WERI-Rb-1 (cell line): ENCODE measurements at regions not wholly inside any gene's neighbourhood (a gene's known extent, or its start where the extent isn't known, plus 50 kb on each side); places are given as distances from the start of the nearest gene placed in this dataset.

Experiments used
- DNase-seq: peaks from one replicate; pipeline ENCODE4 v3.0.0-alpha.2; 2020
- H3K27ac ChIP-seq: fragments of 250-450 bp; sonication (Bioruptor Pico); 2 replicates; pipeline ENCODE4 v1.5.1; 2020; ENCODE audit warnings: mild to moderate bottlenecking, moderate library complexity
- H3K27me3 ChIP-seq: fragments of 250-450 bp; sonication (Bioruptor Pico); 2 replicates; pipeline ENCODE4 v1.5.1; 2021; ENCODE audit warnings: mild to moderate bottlenecking, low read depth, moderate library complexity; ENCODE audit not compliant: insufficient read depth, severe bottlenecking
- H3K36me3 ChIP-seq: fragments of 250-450 bp; sonication (Bioruptor Pico); 2 replicates; pipeline ENCODE4 v1.5.1; 2020; ENCODE audit warnings: mild to moderate bottlenecking, moderate library complexity
- H3K4me3 ChIP-seq: 2 replicates; pipeline ENCODE4 v1.5.1; 2011; ENCODE audit warnings: low read depth, mild to moderate bottlenecking, control low read depth, low read length
- H3K9me3 ChIP-seq: fragments of 250-450 bp; sonication (Bioruptor Pico); 2 replicates; pipeline ENCODE4 v1.5.1; 2021; ENCODE audit warnings: mild to moderate bottlenecking, moderate library complexity; ENCODE audit not compliant: severe bottlenecking
- CTCF ChIP-seq: IDR thresholded peaks from 2 replicates; pipeline ENCODE4 v1.5.1; 2011; ENCODE audit warnings: low read depth, mild to moderate bottlenecking, control low read depth, inconsistent platforms, low read length

GRCh38 chr5:61752588-61752987, 420.5 kb downstream of the ZSWIM6 start:
- Histone ChIP-seq H3K27me3 (peaks cover 5% of the 10 kb centered on the region), H3K4me3 (no peak overlapping the region), H3K27ac (no peak overlapping the region), H3K36me3 (no peaks in the 10 kb centered on the region), H3K9me3 (no peaks in the 10 kb centered on the region)
- no peak for DNase-seq
- no peak for TF ChIP-seq CTCF

GRCh38 chr5:61754792-61755191, 422.7 kb downstream of the ZSWIM6 start:
- DNase-seq: no peak
- Histone ChIP-seq H3K9me3 (no peaks in the 10 kb centered on the region), H3K27ac (no peak overlapping the region), H3K4me3 (no peak overlapping the region), H3K27me3 (peaks cover 2% of the 10 kb centered on the region), H3K36me3 (no peaks in the 10 kb centered on the region)
- no peak for TF ChIP-seq CTCF

GRCh38 chr5:61755726-61756222, 423.7 kb downstream of the ZSWIM6 start:
- H3K36me3 ChIP-seq: no peaks in the 10 kb centered on the region
- DNase-seq: peak; percentile 13
- no peak overlapping the region for H3K4me3 ChIP-seq
- H3K27ac ChIP-seq: no peak overlapping the region
- H3K9me3 ChIP-seq: no peaks in the 10 kb centered on the region
- H3K27me3 ChIP-seq: peaks cover 2% of the 10 kb centered on the region
- TF ChIP-seq CTCF: no peak

GRCh38 chr5:61758711-61759110, 426.7 kb downstream of the ZSWIM6 start:
- H3K27ac ChIP-seq: no peak overlapping the region
- no peak overlapping the region for H3K4me3 ChIP-seq
- no peak for TF ChIP-seq CTCF
- DNase-seq: no peak
- H3K27me3 ChIP-seq: no peaks in the 10 kb centered on the region
- H3K9me3 ChIP-seq: no peaks in the 10 kb centered on the region
- no peaks in the 10 kb centered on the region for H3K36me3 ChIP-seq

GRCh38 chr5:61765471-61765870, 433.4 kb downstream of the ZSWIM6 start:
- Histone ChIP-seq H3K27me3 (peaks cover 3% of the 10 kb centered on the region), H3K36me3 (no peaks in the 10 kb centered on the region), H3K9me3 (no peaks in the 10 kb centered on the region), H3K27ac (no peak overlapping the region), H3K4me3 (no peak overlapping the region)
- TF ChIP-seq CTCF: no peak
- DNase-seq: no peak

- Histone ChIP-seq H3K27ac (no peak overlapping the region), H3K9me3 (no peaks in the 10 kb centered on the region), H3K27me3 (peaks cover 3% of the 10 kb centered on the region), H3K36me3 (no peaks in the 10 kb centered on the region), H3K4me3 (no peak overlapping the region)
- DNase-seq: no peak
- TF ChIP-seq CTCF: no peak
Measured at GRCh38 chr5:61766141-61766540, 434.1 kb downstream of the ZSWIM6 start.
